ENCODE measurements at regions not wholly inside any gene's neighbourhood (a gene's known extent, or its start where the extent isn't known, plus 50 kb on each side); places are given as distances from the start of the nearest gene placed in this dataset.

- Histone ChIP-seq H3K27me3 (ENCODE audit: insufficient read depth, insufficient read length) (no peaks in the 10 kb centered on the region), H3K9ac (ENCODE audit: insufficient read length, low read depth) (no peak overlapping the region), H3K4me3 (ENCODE audit: insufficient read length, low read depth) (no peak overlapping the region), H3K4me1 (ENCODE audit: insufficient read depth, insufficient read length) (no peaks in the 10 kb centered on the region), H3K9me3 (ENCODE audit: insufficient read depth, low read length) (no peaks in the 10 kb centered on the region), H3K36me3 (ENCODE audit: insufficient read depth, insufficient read length, low read length) (no peaks in the 10 kb centered on the region)
- no peak for TF ChIP-seq ZNF274 (IDR thresholded peaks at IDR 0.05; ENCODE audit: low read depth, low read length)
- DNase-seq (ENCODE audit: low read depth, low spot score): no peak
Observed at GRCh38 chr18:34550902-34551301, 159.2 kb upstream of the DTNA start.

- no peak for DNase-seq (ENCODE audit: low read depth, low spot score)
- no peaks in the 10 kb centered on the region for H3K9me3 ChIP-seq (ENCODE audit: insufficient read depth, low read length)
- H3K27me3 ChIP-seq (ENCODE audit: insufficient read depth, insufficient read length): no peaks in the 10 kb centered on the region
- H3K4me1 ChIP-seq (ENCODE audit: insufficient read depth, insufficient read length): no peaks in the 10 kb centered on the region
- H3K4me3 ChIP-seq (ENCODE audit: insufficient read length, low read depth): no peak overlapping the region
- TF ChIP-seq SUZ12 (IDR thresholded peaks at IDR 0.05; ENCODE audit: extremely low read depth, insufficient read depth, insufficient read length) (no peak), ZNF274 (IDR thresholded peaks at IDR 0.05; ENCODE audit: low read depth, low read length) (no peak), YY1 (IDR thresholded peaks at IDR 0.05; ENCODE audit: insufficient read depth, insufficient read length) (no peak)
- H3K36me3 ChIP-seq (ENCODE audit: insufficient read depth, insufficient read length, low read length): no peaks in the 10 kb centered on the region
- no peak overlapping the region for H3K9ac ChIP-seq (ENCODE audit: insufficient read length, low read depth)
Observed at GRCh38 chr18:34551824-34552223, 158.3 kb upstream of the DTNA start.

GRCh38 chr18:34562252-34562870 is 147.7 kb upstream of the DTNA start:
- no peak for DNase-seq (ENCODE audit: low read depth, low spot score)
- no peak overlapping the region for H3K4me3 ChIP-seq (ENCODE audit: insufficient read length, low read depth)
- no peaks in the 10 kb centered on the region for H3K4me1 ChIP-seq (ENCODE audit: insufficient read depth, insufficient read length)
- no peaks in the 10 kb centered on the region for H3K36me3 ChIP-seq (ENCODE audit: insufficient read depth, insufficient read length, low read length)
- TF ChIP-seq SUZ12 (IDR thresholded peaks at IDR 0.05; ENCODE audit: extremely low read depth, insufficient read depth, insufficient read length) (no peak), ZNF274 (IDR thresholded peaks at IDR 0.05; ENCODE audit: low read depth, low read length) (no peak), YY1 (IDR thresholded peaks at IDR 0.05; ENCODE audit: insufficient read depth, insufficient read length) (no peak)
- H3K27me3 ChIP-seq (ENCODE audit: insufficient read depth, insufficient read length): no peaks in the 10 kb centered on the region
- H3K9ac ChIP-seq (ENCODE audit: insufficient read length, low read depth): no peak overlapping the region
- peaks cover 7% of the 10 kb centered on the region; the same call in 1 of the 2 replicates for H3K9me3 ChIP-seq (ENCODE audit: insufficient read depth, low read length)

- Histone ChIP-seq H3K4me1 (ENCODE audit: insufficient read depth, insufficient read length) (no peaks in the 10 kb centered on the region), H3K36me3 (ENCODE audit: insufficient read depth, insufficient read length, low read length) (no peaks in the 10 kb centered on the region)
- DNase-seq (ENCODE audit: low read depth, low spot score): no peak
Observed at GRCh38 chr18:34567857-34568256, 142.2 kb upstream of the DTNA start.

GRCh38 chr18:34576622-34577021 is 133.5 kb upstream of the DTNA start:
- Histone ChIP-seq H3K27me3 (ENCODE audit: insufficient read depth, insufficient read length) (no peaks in the 10 kb centered on the region), H3K9ac (ENCODE audit: insufficient read length, low read depth) (no peak overlapping the region), H3K9me3 (ENCODE audit: insufficient read depth, low read length) (no peaks in the 10 kb centered on the region), H3K36me3 (ENCODE audit: insufficient read depth, insufficient read length, low read length) (no peaks in the 10 kb centered on the region), H3K4me1 (ENCODE audit: insufficient read depth, insufficient read length) (no peaks in the 10 kb centered on the region), H3K4me3 (ENCODE audit: insufficient read length, low read depth) (no peak overlapping the region)
- DNase-seq (ENCODE audit: low read depth, low spot score): no peak
- no peak for TF ChIP-seq ZNF274 (IDR thresholded peaks at IDR 0.05; ENCODE audit: low read depth, low read length)
- TF ChIP-seq SUZ12 (IDR thresholded peaks at IDR 0.05; ENCODE audit: extremely low read depth, insufficient read depth, insufficient read length): no peak
- TF ChIP-seq YY1 (IDR thresholded peaks at IDR 0.05; ENCODE audit: insufficient read depth, insufficient read length): no peak

More at GRCh38 chr18:34567857-34568256, 142.2 kb upstream of the DTNA start:
- H3K9ac ChIP-seq (ENCODE audit: insufficient read length, low read depth): no peak overlapping the region
- no peaks in the 10 kb centered on the region for H3K9me3 ChIP-seq (ENCODE audit: insufficient read depth, low read length)
- no peaks in the 10 kb centered on the region for H3K27me3 ChIP-seq (ENCODE audit: insufficient read depth, insufficient read length)
- H3K4me3 ChIP-seq (ENCODE audit: insufficient read length, low read depth): no peak overlapping the region
- TF ChIP-seq ZNF274 (IDR thresholded peaks at IDR 0.05; ENCODE audit: low read depth, low read length) (no peak), YY1 (IDR thresholded peaks at IDR 0.05; ENCODE audit: insufficient read depth, insufficient read length) (no peak), SUZ12 (IDR thresholded peaks at IDR 0.05; ENCODE audit: extremely low read depth, insufficient read depth, insufficient read length) (no peak)

GRCh38 chr18:34583895-34584294 is 126.2 kb upstream of the DTNA start:
- no peaks in the 10 kb centered on the region for H3K27me3 ChIP-seq (ENCODE audit: insufficient read depth, insufficient read length)
- no peak overlapping the region for H3K9ac ChIP-seq (ENCODE audit: insufficient read length, low read depth)
- no peaks in the 10 kb centered on the region for H3K9me3 ChIP-seq (ENCODE audit: insufficient read depth, low read length)
- H3K36me3 ChIP-seq (ENCODE audit: insufficient read depth, insufficient read length, low read length): no peaks in the 10 kb centered on the region
- no peak overlapping the region for H3K4me3 ChIP-seq (ENCODE audit: insufficient read length, low read depth)
- TF ChIP-seq YY1 (IDR thresholded peaks at IDR 0.05; ENCODE audit: insufficient read depth, insufficient read length): no peak
- no peak for TF ChIP-seq SUZ12 (IDR thresholded peaks at IDR 0.05; ENCODE audit: extremely low read depth, insufficient read depth, insufficient read length)
- no peak for TF ChIP-seq ZNF274 (IDR thresholded peaks at IDR 0.05; ENCODE audit: low read depth, low read length)
- no peak for DNase-seq (ENCODE audit: low read depth, low spot score)
- H3K4me1 ChIP-seq (ENCODE audit: insufficient read depth, insufficient read length): no peaks in the 10 kb centered on the region

- no peaks in the 10 kb centered on the region for H3K9me3 ChIP-seq (ENCODE audit: insufficient read depth, low read length)
- no peaks in the 10 kb centered on the region for H3K36me3 ChIP-seq (ENCODE audit: insufficient read depth, insufficient read length, low read length)
- DNase-seq (ENCODE audit: low read depth, low spot score): no peak
- H3K9ac ChIP-seq (ENCODE audit: insufficient read length, low read depth): no peak overlapping the region
- H3K27me3 ChIP-seq (ENCODE audit: insufficient read depth, insufficient read length): no peaks in the 10 kb centered on the region
- H3K4me3 ChIP-seq (ENCODE audit: insufficient read length, low read depth): no peak overlapping the region
- H3K4me1 ChIP-seq (ENCODE audit: insufficient read depth, insufficient read length): peaks cover 3% of the 10 kb centered on the region
- no peak for TF ChIP-seq YY1 (IDR thresholded peaks at IDR 0.05; ENCODE audit: insufficient read depth, insufficient read length)
- TF ChIP-seq ZNF274 (IDR thresholded peaks at IDR 0.05; ENCODE audit: low read depth, low read length): no peak
- TF ChIP-seq SUZ12 (IDR thresholded peaks at IDR 0.05; ENCODE audit: extremely low read depth, insufficient read depth, insufficient read length): no peak
Observed at GRCh38 chr18:34590503-34590902, 119.6 kb upstream of the DTNA start.
